ENCODE measurements at regions not wholly inside any gene's neighbourhood (a gene's known extent, or its start where the extent isn't known, plus 50 kb on each side); places are given as distances from the start of the nearest gene placed in this dataset.

DNA sequence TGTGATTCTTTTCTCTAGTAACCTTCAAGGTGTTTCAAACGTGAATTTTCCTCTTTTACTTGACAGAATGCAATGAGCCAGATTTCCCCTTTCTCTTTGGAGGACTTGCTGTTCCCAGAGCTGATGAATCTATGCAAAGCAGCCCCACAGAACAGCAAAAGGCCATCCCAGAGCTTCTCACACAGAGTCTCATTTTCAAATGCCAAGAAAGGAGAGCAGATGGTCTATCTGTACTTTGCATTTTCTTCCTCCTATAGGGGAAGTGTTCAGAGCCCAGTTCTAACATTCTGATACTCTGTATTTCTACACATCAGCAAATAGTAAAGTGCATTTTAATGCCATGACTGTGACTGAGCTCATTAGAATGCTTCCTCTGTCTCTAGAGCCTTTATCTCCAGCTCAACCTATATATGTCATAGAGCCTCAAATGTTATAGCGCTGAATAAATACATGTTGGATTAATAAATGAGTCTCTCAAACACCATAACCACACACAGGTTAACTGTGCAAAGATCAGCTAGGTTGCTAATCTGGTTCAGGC is 81.8 kb upstream of the EYA4 start:
- TF ChIP-seq, protein P1, sequence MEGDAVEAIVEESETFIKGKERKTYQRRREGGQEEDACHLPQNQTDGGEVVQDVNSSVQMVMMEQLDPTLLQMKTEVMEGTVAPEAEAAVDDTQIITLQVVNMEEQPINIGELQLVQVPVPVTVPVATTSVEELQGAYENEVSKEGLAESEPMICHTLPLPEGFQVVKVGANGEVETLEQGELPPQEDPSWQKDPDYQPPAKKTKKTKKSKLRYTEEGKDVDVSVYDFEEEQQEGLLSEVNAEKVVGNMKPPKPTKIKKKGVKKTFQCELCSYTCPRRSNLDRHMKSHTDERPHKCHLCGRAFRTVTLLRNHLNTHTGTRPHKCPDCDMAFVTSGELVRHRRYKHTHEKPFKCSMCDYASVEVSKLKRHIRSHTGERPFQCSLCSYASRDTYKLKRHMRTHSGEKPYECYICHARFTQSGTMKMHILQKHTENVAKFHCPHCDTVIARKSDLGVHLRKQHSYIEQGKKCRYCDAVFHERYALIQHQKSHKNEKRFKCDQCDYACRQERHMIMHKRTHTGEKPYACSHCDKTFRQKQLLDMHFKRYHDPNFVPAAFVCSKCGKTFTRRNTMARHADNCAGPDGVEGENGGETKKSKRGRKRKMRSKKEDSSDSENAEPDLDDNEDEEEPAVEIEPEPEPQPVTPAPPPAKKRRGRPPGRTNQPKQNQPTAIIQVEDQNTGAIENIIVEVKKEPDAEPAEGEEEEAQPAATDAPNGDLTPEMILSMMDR (IDR thresholded peaks at IDR 0.05): no peak
- Histone ChIP-seq H3K4me1 (no peaks in the 10 kb centered on the region), H2AFZ (no peak overlapping the region), H3K4me2 (ENCODE audit: low read length) (no peak overlapping the region), H3K27me3 (ENCODE audit: control insufficient read depth, insufficient read depth, low read length) (no peaks in the 10 kb centered on the region), H3K27ac (no peak overlapping the region), H3K4me3 (ENCODE audit: low read depth, low read length) (no peak overlapping the region), H3K9me3 (ENCODE audit: control insufficient read depth, low read length) (no peaks in the 10 kb centered on the region), H3K9ac (no peak overlapping the region), H3K36me3 (ENCODE audit: control insufficient read depth, insufficient read depth, low read length) (no peaks in the 10 kb centered on the region), H3K79me2 (no peaks in the 10 kb centered on the region)

DNA sequence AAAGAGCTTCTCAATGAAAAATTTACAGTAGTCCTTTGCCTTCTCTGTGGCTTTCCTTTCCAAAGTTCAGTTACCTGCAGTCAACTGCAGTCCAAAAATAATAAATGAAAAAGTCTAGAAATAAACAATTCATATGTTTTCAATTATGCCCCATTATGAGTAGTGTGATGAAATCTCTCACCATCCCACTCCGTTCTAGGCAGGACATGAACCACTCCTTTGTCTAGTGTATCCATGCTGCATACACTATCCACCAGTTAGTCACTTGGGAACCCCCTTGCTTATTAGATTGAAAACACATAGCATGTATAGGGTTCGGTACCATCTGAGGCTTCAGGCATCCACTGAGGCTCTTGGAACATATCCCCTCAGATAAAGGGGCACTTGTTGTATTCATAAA is 80.6 kb upstream of the EYA4 start:
- Histone ChIP-seq H3K4me2 (ENCODE audit: low read length) (no peak overlapping the region), H3K79me2 (no peaks in the 10 kb centered on the region), H3K4me1 (no peaks in the 10 kb centered on the region), H3K9ac (no peak overlapping the region), H3K27me3 (ENCODE audit: control insufficient read depth, insufficient read depth, low read length) (no peaks in the 10 kb centered on the region), H3K4me3 (ENCODE audit: low read depth, low read length) (no peak overlapping the region), H3K27ac (no peak overlapping the region), H2AFZ (no peak overlapping the region), H3K36me3 (ENCODE audit: control insufficient read depth, insufficient read depth, low read length) (no peaks in the 10 kb centered on the region), H3K9me3 (ENCODE audit: control insufficient read depth, low read length) (no peaks in the 10 kb centered on the region)
- TF ChIP-seq, protein P1 (IDR thresholded peaks at IDR 0.05): no peak

DNA sequence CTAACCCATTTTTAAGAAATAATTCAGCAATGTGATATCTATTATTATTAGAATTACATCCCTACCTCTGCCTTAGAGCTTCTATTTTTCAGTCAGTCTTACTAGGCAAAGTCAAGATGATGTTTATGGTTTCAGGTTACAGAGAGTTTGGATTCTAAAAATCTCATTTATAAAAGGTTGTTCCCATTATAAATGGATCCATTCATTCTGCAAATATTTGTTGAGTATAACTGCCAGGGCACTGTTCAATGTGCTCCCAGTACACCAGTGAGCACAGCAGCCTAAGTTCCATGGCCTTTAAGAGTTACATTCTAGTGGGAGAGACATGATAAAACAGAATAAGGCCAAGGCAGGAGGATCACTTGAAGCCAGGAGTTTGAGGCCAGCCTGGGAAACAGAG is 75.9 kb upstream of the EYA4 start:
- Histone ChIP-seq H3K27me3 (ENCODE audit: control insufficient read depth, insufficient read depth, low read length) (no peaks in the 10 kb centered on the region), H3K9me3 (ENCODE audit: control insufficient read depth, low read length) (no peaks in the 10 kb centered on the region), H3K4me3 (ENCODE audit: low read depth, low read length) (no peak overlapping the region), H2AFZ (no peak overlapping the region), H3K4me1 (no peaks in the 10 kb centered on the region), H3K9ac (no peak overlapping the region), H3K36me3 (ENCODE audit: control insufficient read depth, insufficient read depth, low read length) (no peaks in the 10 kb centered on the region), H3K27ac (no peak overlapping the region), H3K4me2 (ENCODE audit: low read length) (no peak overlapping the region), H3K79me2 (no peaks in the 10 kb centered on the region)
- TF ChIP-seq, protein P1 (IDR thresholded peaks at IDR 0.05): no peak

DNA sequence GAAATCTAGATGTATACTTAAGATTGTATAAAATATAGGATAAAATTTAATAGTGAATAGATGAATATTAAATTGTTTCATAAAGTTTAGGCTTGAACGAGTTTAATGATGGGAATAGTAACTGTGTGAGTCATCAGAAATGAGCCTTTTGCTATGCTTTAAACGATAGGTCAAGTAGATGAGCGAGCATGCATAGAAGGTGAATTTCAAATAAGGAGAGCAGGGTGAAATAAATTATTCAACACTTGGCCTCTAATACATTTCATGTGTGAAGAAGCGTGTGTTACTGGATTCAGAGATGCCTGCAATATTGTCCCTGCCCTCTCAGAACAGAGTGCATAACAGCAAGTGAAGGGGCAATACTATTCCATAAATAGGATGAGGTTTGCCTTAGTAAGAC is 74.4 kb upstream of the EYA4 start:
- no peaks in the 10 kb centered on the region for H3K27me3 ChIP-seq (ENCODE audit: control insufficient read depth, insufficient read depth, low read length)
- no peak overlapping the region for H3K27ac ChIP-seq
- H3K36me3 ChIP-seq (ENCODE audit: control insufficient read depth, insufficient read depth, low read length): no peaks in the 10 kb centered on the region
- H3K4me3 ChIP-seq (ENCODE audit: low read depth, low read length): no peak overlapping the region
- no peak overlapping the region for H2AFZ ChIP-seq
- TF ChIP-seq, protein P1 (IDR thresholded peaks at IDR 0.05): no peak
- H3K79me2 ChIP-seq: no peaks in the 10 kb centered on the region
- no peak overlapping the region for H3K9ac ChIP-seq
- no peaks in the 10 kb centered on the region for H3K9me3 ChIP-seq (ENCODE audit: control insufficient read depth, low read length)
- no peak overlapping the region for H3K4me2 ChIP-seq (ENCODE audit: low read length)
- no peaks in the 10 kb centered on the region for H3K4me1 ChIP-seq

DNA sequence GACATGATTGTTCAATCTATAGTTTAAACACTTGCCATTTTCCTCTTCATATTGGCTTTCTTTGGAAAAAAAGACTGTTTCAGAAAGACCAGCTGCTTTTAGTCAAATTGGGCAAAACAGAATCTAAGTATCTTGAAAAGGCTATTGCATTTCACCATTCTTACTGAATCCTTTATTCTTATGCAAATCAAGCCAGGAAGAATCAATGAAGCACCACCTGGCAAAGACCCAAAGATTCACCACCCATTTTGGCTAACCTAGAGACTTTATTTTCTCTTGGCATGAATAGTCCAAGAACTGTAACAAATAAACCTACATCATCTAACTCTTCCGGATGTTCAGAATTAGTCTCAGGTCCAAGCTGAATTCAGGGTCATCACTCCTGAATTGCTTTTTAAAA is 71.3 kb upstream of the EYA4 start:
- no peak overlapping the region for H3K9ac ChIP-seq
- no peaks in the 10 kb centered on the region for H3K4me1 ChIP-seq
- H3K27me3 ChIP-seq (ENCODE audit: control insufficient read depth, insufficient read depth, low read length): no peaks in the 10 kb centered on the region
- H3K79me2 ChIP-seq: no peaks in the 10 kb centered on the region
- H3K4me3 ChIP-seq (ENCODE audit: low read depth, low read length): no peak overlapping the region
- no peak overlapping the region for H3K27ac ChIP-seq
- TF ChIP-seq, protein P1 (IDR thresholded peaks at IDR 0.05): no peak
- H3K4me2 ChIP-seq (ENCODE audit: low read length): no peak overlapping the region
- H2AFZ ChIP-seq: no peak overlapping the region
- H3K36me3 ChIP-seq (ENCODE audit: control insufficient read depth, insufficient read depth, low read length): no peaks in the 10 kb centered on the region
- H3K9me3 ChIP-seq (ENCODE audit: control insufficient read depth, low read length): no peaks in the 10 kb centered on the region

Data from parathyroid adenoma (tissue), 2 donors.